GM12878 (cell line): ENCODE measurements at regions not wholly inside any gene's neighbourhood (a gene's known extent, or its start where the extent isn't known, plus 50 kb on each side); places are given as distances from the start of the nearest gene placed in this dataset.

Source experiments
- ATAC-seq: fragments of 200-7000 bp; cut with Tn5 transposase; 3 replicates; pipeline ENCODE4 v1.9.1; 2020; ENCODE audit warnings: mild to moderate bottlenecking, moderate library complexity
- BruUV-seq: library from RNA; stranded (reverse); fragments of 400-500 nt; replicated peaks from 2 replicates; lab custom pipeline; 2021; lab: Mats Ljungman, UMichigan
- CTCF ChIA-PET: fragments of 300-600 bp; sonication (Branson Sonifier 250); formaldehyde crosslinking; extraction: SDS; loops from one replicate; lab custom pipeline; 2021; ENCODE audit warnings: inconsistent platforms; lab: Yijun Ruan, JAX
- POLR2A ChIA-PET: fragments of 350-600 bp; formaldehyde crosslinking; extraction: SDS; loops from one replicate; lab custom pipeline; 2021; ENCODE audit warnings: inconsistent platforms; lab: Charles Lee
- RAD21 ChIA-PET: fragments of 300-600 bp; sonication (Branson Sonifier 250); formaldehyde crosslinking; loops from one replicate; lab custom pipeline; 2023; ENCODE audit warnings: antibody characterized with exemption; ENCODE audit not compliant: unreplicated experiment; lab: Charles Lee
- SMC1A ChIA-PET: fragments of 300-600 bp; sonication (Branson Sonifier 250); formaldehyde crosslinking; loops from one replicate; lab custom pipeline; 2023; ENCODE audit not compliant: unreplicated experiment, uncharacterized antibody; lab: Charles Lee
- DNase-seq: peaks from one replicate; pipeline ENCODE4 v3.0.0-alpha.2; 2011; ENCODE audit warnings: low read depth, low spot score
- FAIRE-seq: peaks from 3 replicates; lab custom pipeline; 2011; peaks lifted over from hg19 to GRCh38; lab: Jason Lieb, UNC
- H2AFZ ChIP-seq: 2 replicates; pipeline ENCODE4 v1.6.0; 2011; ENCODE audit warnings: low read depth, low read length, control low read depth; ENCODE audit not compliant: control insufficient read depth
- H3K27ac ChIP-seq: 2 replicates; pipeline ENCODE4 v1.5.1; 2011; ENCODE audit warnings: control low read depth; ENCODE audit not compliant: control insufficient read depth, insufficient read depth
- H3K27me3 ChIP-seq, 2 experiments: replicated peaks in 1 of 2; 2 replicates each; pipeline versions ENCODE4 v1.6.0 to v1.6.1; 2011; ENCODE audit warnings: low read length in 1 of 2; ENCODE audit not compliant: control insufficient read depth in 2 of 2, insufficient read depth in 2 of 2
- H3K36me3 ChIP-seq, 2 experiments: 2 replicates each; pipeline ENCODE4 v1.5.1; 2011; ENCODE audit warnings: low read length in 1 of 2; ENCODE audit not compliant: control insufficient read depth in 2 of 2, insufficient read depth in 2 of 2
- H3K4me1 ChIP-seq: 2 replicates; pipeline ENCODE4 v1.6.1; 2011; ENCODE audit warnings: mild to moderate bottlenecking, low read length, moderate library complexity, mixed read lengths; ENCODE audit not compliant: control insufficient read depth, insufficient read depth
- H3K4me2 ChIP-seq: 2 replicates; pipeline ENCODE4 v1.6.0; 2011; ENCODE audit warnings: control low read depth; ENCODE audit not compliant: control insufficient read depth, insufficient read depth
- H3K4me3 ChIP-seq: fragments of 200-600 bp; sonication (generic); 2 replicates; pipeline ENCODE4 v1.5.1; 2016
- H3K79me2 ChIP-seq: 2 replicates; pipeline ENCODE4 v1.6.0; 2011; ENCODE audit warnings: low read length; ENCODE audit not compliant: control insufficient read depth, insufficient read depth
- H3K9ac ChIP-seq: 2 replicates; pipeline ENCODE4 v1.8.0; 2011; ENCODE audit warnings: low read length, control low read depth, mixed read lengths; ENCODE audit not compliant: control insufficient read depth, insufficient read depth
- H3K9me3 ChIP-seq: replicated peaks from 3 replicates; pipeline ENCODE4 v1.5.1; 2011; ENCODE audit warnings: mild to moderate bottlenecking, low read length; ENCODE audit not compliant: control insufficient read depth, insufficient read depth
- H4K20me1 ChIP-seq: 2 replicates; pipeline ENCODE4 v1.6.0; 2011; ENCODE audit not compliant: control insufficient read depth, insufficient read depth
- E2F4 ChIP-seq: IDR thresholded peaks from 2 replicates; pipeline ENCODE4 v1.6.1; 2012; ENCODE audit warnings: low read depth, low read length, improper control_type of control experiment
- FOXM1 ChIP-seq: IDR thresholded peaks from 2 replicates; pipeline ENCODE4 v1.6.1; 2012; ENCODE audit warnings: low read depth, mild to moderate bottlenecking, inconsistent platforms, low read length, moderate library complexity
- MAX ChIP-seq: IDR thresholded peaks from 2 replicates; pipeline ENCODE4 v1.6.1; 2012; ENCODE audit warnings: low read depth, low read length, improper control_type of control experiment
- MTA3 ChIP-seq: IDR thresholded peaks from 2 replicates; pipeline ENCODE4 v1.6.1; 2012; ENCODE audit warnings: low read length, inconsistent platforms, borderline replicate concordance
- MXI1 ChIP-seq: fragments of 150-350 bp; IDR thresholded peaks from 2 replicates; pipeline ENCODE4 v1.6.1; 2011; ENCODE audit warnings: low read depth, mild to moderate bottlenecking, inconsistent platforms, low read length, improper control_type of control experiment
- NBN ChIP-seq: fragments of 450-650 bp; IDR thresholded peaks from 2 replicates; pipeline ENCODE4 v1.6.1; 2016
- POLR2AphosphoS5 ChIP-seq: IDR thresholded peaks from 2 replicates; pipeline ENCODE4 v1.6.1; 2011; ENCODE audit warnings: mild to moderate bottlenecking, low read length, inconsistent platforms
- RCOR1 ChIP-seq: conservative IDR thresholded peaks from 2 replicates; pipeline ENCODE4 v1.6.1; 2012; ENCODE audit warnings: low read depth, low read length, improper control_type of control experiment
- TBL1XR1 ChIP-seq: IDR thresholded peaks from 2 replicates; pipeline ENCODE4 v1.6.1; 2012; ENCODE audit warnings: low read depth, low read length, improper control_type of control experiment
- YBX1 ChIP-seq: fragments of 450-650 bp; IDR thresholded peaks from 2 replicates; pipeline ENCODE4 v1.6.1; 2016; ENCODE audit warnings: antibody characterized with exemption
- ZNF207 ChIP-seq: fragments of 450-650 bp; IDR thresholded peaks from 2 replicates; pipeline ENCODE4 v1.6.1; 2014; ENCODE audit warnings: antibody characterized with exemption, mild to moderate bottlenecking, borderline replicate concordance
- ZZZ3 ChIP-seq: IDR thresholded peaks from 2 replicates; pipeline ENCODE4 v1.6.1; 2011; ENCODE audit warnings: low read depth; ENCODE audit not compliant: control insufficient read depth, insufficient read length
- WGBS: methylation state at CpG from one replicate; pipeline ENCODE4 v1.1.6; 2016; ENCODE audit warnings: low lambda C conversion rate; ENCODE audit not compliant: insufficient replicate concordance, insufficient coverage; ENCODE audit errors: missing lambda C conversion rate; 5-methylcytosine and 5-hydroxymethylcytosine counted together
- in situ Hi-C: fragments of 300-500 bp; cut with MboI; formaldehyde crosslinking; loops from 9 replicates; pipeline ENCODE4 v1.14.3; 2018; ENCODE audit warnings: mixed read lengths
- intact Hi-C: fragments of 100-400 bp; cut with micrococcal nuclease; formaldehyde crosslinking; loops from one replicate; pipeline ENCODE4 v1.14.2; 2022; ENCODE audit not compliant: unreplicated experiment

- POLR2A ChIA-PET = no interaction called here
- no peak overlapping the region for H3K4me2 ChIP-seq
- no peak overlapping the region for H2AFZ ChIP-seq
- no peaks in the 10 kb centered on the region for H3K79me2 ChIP-seq
- TF ChIP-seq TBL1XR1 = no peak
- TF ChIP-seq POLR2AphosphoS5 = no peak
- no peak for TF ChIP-seq ZZZ3
- no peak for TF ChIP-seq E2F4
- TF ChIP-seq RCOR1 = no peak
- no peak for TF ChIP-seq MTA3
- TF ChIP-seq MXI1 = no peak
- TF ChIP-seq FOXM1 = no peak
- TF ChIP-seq ZNF207 = no peak
- no peak for TF ChIP-seq YBX1
- no peak for TF ChIP-seq MAX
- TF ChIP-seq NBN = no peak
- H3K27ac ChIP-seq = no peak overlapping the region
- no peak overlapping the region for H3K4me3 ChIP-seq
- 47% methylated on average over 1 of the region's 1 CpG for WGBS
- H3K27me3 ChIP-seq = no peaks in the 10 kb centered on the region
- intact Hi-C loops (no loop called here), in situ Hi-C loops (no loop called here)
- no TSS peak for BruUV-seq
- CTCF ChIA-PET = no interaction called here
- H3K9me3 ChIP-seq = no peaks in the 10 kb centered on the region
- H3K9ac ChIP-seq = no peak overlapping the region
- no peak for ATAC-seq
- no peaks in the 10 kb centered on the region for H3K36me3 ChIP-seq
- SMC1A ChIA-PET = no interaction called here
- RAD21 ChIA-PET = no interaction called here
- no peak for FAIRE-seq
- H3K4me1 ChIP-seq = no peaks in the 10 kb centered on the region
- no peak for DNase-seq
- H4K20me1 ChIP-seq = no peaks in the 10 kb centered on the region
Observed at GRCh38 chrX:79511799-79512198, 144.7 kb upstream of the ITM2A start.
